ENCODE measurements at regions not wholly inside any gene's neighbourhood (a gene's known extent, or its start where the extent isn't known, plus 50 kb on each side); places are given as distances from the start of the nearest gene placed in this dataset.

- TF ChIP-seq TAF7 (optimal IDR thresholded peaks at IDR 0.05; ENCODE audit: borderline replicate concordance, low read depth, low read length) (no peak), TCF12 (IDR thresholded peaks at IDR 0.05; ENCODE audit: low read depth, low read length) (no peak), KDM4A (IDR thresholded peaks at IDR 0.05; ENCODE audit: low read depth, low read length, severe bottlenecking) (no peak), GTF2F1 (IDR thresholded peaks at IDR 0.05; ENCODE audit: borderline replicate concordance, low read depth, low read length) (no peak), BCL11A (IDR thresholded peaks at IDR 0.05; ENCODE audit: low read depth in 2 of 2, low read length in 2 of 2) (no peak)
These were observed 250.9 kb upstream of the MAOA start (continued) for GRCh38 chrX:43405191-43405590.
